ENCODE measurements at regions not wholly inside any gene's neighbourhood (a gene's known extent, or its start where the extent isn't known, plus 50 kb on each side); places are given as distances from the start of the nearest gene placed in this dataset.
"Not testable (repeated sequence)": the region's sequence is repeated elsewhere in the genome, so short reads cannot be mapped to it uniquely, and the experiment has no call there.

- DNase-seq, result not testable (repeated sequence)
These were observed 93.2 kb upstream of the GRIN2A start for GRCh38 chr16:10275214-10275996.

GRCh38 chr16:10277597-10277996 is 95.4 kb upstream of the GRIN2A start:
- no peak for DNase-seq

GRCh38 chr16:10280262-10281170 is 98.3 kb upstream of the GRIN2A start:
- DNase-seq, result no peak

GRCh38 chr16:10282367-10282766 is 100.1 kb upstream of the GRIN2A start:
- DNase-seq, result no peak

- DNase-seq, result not testable (repeated sequence)
These were observed 101.0 kb upstream of the GRIN2A start for GRCh38 chr16:10283246-10283645.

DNA sequence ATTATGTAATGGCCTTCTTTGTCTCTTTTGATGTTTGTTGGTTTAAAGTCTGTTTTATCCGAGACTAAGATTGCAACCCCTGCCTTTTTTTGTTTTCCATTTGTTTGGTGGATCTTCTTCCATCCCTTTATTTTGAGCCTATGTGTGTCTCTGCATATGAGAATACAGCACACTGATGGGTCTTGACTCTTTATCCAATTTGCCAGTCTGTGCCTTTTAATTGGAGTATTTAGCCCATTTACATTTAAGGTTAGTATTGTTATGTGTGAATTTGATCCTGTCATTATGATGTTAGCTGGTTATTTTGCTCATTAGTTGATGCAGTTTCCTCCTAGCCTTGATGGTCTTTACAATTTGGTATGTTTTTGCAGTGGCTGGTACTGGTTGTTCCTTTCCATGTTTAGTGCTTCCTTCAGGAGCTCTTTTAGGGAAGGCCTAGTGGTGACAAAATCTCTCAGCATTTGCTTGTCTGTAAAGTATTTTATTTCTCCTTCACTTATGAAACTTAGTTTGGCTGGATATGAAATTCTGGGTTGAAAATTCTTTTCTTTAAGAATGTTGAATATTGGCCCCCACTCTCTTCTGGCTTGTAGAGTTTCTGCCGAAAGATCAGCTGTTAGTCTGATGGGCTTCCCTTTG is 95.3 kb upstream of the ATF7IP2 start:
- DNase-seq, result not testable (repeated sequence)

DNA sequence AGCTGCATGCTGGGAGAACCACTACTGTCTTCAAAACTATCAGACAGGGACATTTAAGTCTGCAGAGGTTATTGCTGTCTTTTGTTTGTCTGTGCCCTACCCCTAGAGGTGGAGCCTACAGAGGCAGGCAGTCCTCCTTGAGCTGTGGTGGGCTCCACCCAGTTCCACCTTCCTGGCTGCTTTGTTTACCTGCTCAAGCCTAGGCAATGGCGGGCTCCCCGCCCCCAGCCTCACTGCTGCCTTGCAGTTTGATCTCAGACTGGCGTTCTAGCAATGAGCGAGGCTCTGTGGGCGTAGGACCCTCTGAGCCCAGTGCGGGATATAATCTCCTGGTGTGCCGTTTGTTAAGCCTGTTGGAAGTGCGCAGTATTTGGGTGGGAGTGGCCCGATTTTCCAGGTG is 93.7 kb upstream of the ATF7IP2 start:
- DNase-seq, result not testable (repeated sequence)

DNA sequence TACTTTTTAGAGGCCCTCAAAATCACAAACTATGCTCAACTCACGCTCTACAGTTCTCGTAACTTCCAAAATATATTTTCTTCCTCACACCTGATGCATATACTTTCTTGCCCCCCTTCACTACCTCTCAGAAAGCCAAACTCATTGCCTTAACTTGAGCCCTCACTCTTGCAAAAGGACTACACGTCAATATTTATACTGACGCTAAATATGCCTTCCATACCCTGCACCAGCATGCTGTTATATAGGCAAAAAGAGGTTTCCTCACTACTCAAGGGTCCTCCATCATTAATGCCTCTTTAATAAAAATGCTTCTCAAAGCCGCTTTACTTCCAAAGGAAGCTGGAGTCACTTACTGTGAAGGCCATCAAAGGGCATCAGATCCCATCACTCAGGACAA is 92.9 kb upstream of the ATF7IP2 start:
- DNase-seq, result not testable (repeated sequence)

GRCh38 chr16:10294153-10294552 is 91.7 kb upstream of the ATF7IP2 start:
- not testable (repeated sequence) for DNase-seq

DNA sequence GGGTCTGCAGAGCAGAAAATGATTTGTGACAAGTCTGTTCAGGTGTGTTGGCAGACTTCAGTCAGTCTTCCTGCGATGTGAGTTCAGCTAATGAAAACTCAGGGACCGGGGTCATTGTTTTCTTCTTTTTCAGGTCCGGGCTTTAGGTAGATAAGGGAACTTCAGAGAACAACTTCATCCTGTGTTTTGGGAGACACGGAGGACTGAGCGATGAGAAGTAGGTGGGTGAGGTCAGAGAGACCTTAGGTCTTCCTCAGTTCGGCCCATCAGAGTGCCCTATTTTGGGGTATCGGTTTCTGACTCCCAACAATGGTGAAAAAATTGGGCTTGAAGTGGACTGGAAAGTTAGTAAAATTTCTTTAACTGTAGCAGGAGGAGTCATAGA is 88.9 kb upstream of the ATF7IP2 start:
- DNase-seq, result no peak

DNA sequence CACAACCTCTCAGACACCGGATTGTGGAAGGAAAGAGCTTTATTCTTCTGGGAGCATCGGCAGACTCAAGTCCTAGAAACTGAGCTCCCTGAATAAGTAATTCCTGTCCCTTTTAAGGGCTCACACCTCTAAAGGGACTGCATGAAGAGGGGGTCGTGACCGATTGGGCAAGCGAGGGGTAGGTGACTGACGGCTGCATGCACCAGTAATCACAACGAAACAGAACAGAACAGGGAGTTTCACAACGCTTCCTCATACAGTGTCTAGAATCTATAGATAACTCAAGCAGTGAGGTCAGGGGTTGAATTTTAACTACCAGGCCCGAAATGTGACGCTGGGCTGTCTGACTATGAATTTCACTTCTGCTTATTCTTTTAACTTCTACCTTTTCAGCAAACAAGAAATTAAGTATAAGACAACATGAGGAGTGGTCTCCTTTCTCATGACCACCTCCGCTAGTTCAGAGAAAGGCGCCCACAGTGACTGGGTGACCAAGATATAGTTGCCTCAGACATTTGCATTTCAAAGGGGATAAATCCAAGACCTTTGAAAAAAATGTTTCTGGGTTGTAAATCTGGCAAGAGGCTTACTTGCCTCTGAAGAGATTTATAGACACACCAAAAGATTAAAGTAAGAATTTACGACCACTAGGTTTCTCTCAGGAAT is 88.4 kb upstream of the ATF7IP2 start:
- no peak for DNase-seq

DNA sequence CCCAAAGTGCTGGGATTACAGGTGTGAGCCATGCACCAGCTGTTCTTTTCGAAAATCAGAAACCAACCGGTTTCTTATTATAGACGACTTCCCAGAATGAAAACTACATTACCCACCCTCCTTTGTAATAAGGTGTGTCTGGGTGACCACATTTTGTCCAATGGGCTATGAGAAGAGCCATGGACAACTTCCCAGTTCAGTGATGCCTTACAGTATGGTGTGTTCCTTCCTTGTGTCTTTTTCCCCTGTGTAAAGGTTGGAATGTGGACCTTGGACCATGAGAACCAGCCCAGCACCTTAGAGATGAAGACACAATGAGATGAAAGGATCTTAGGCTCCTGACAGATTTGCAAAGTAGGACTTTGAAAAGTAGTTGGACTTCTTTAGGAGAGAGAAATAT is 85.0 kb upstream of the ATF7IP2 start:
- no peak for DNase-seq

GRCh38 chr16:10301547-10301946 is 84.3 kb upstream of the ATF7IP2 start:
- not testable (repeated sequence) for DNase-seq

DNA sequence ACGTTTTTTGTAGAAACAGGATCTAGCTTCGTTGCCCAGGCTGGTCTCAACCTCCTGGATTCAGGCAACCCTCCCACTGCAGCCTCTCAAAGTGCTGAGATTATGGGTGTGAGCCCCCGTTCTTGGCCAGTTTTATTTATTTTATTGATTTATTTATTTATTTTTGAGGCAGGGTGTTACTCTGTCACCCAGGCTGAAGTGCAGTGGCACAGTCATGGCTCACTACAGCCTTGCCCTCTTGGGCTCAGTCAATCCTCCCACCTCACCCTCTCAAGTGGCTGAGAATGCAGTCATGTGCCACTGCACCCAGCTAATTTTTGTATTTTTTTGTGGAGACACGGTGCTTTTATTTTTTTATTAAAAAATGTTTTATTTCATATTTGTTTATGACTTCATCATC is 79.9 kb upstream of the ATF7IP2 start:
- no peak for DNase-seq

GRCh38 chr16:10308305-10309193 is 77.3 kb upstream of the ATF7IP2 start:
- no peak for DNase-seq

DNA sequence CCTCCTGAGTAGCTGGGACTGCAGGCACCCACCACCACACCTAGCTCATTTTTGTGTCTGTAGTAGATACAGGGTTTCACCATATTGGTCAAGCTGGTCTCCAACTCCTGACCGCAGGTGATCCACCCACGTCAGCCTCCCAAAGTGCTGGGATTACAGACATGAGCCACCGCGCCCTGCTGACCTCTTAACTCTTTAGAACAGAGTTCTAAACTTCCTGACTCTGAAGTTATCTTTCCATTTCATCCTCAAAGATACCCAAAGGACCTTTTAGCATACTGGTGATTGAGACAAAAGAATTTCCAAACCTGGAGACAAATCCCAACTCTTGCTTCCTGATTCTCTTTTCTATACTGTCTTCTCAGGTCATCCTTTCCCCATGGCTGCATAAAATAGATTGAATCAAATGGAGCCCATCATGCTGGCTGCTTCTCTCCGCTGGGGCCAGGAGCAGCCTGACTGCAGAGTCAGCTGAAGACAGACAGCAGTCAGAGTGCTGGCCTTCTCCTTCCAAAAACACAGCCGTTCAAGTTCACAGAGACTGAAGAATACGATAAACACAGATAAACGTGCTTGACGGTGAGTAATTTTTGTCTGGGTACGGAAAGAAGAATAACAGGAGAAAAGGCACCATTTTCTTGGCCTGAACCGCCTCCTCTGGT is 76.5 kb upstream of the ATF7IP2 start:
- no peak for DNase-seq

DNA sequence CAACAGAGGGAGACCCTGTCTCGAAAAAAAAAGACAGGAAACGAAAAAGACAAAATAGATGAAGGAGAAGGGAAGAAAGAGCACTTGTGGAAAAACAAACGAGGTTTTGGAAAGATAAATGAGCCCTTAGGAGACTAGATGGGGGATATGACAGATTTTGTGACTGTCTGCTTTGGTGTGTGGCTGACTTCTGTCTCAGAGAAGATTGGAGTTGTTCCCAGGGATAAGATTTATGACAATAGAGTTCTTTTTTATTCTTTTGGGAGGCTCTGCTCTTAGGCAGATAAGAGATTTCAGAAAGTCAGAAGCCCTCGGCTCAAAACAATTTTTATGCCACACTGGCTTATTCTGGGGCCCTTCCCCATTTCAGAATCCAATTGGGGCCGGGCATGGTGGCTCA is 73.9 kb upstream of the ATF7IP2 start:
- DNase-seq, result no peak

DNA sequence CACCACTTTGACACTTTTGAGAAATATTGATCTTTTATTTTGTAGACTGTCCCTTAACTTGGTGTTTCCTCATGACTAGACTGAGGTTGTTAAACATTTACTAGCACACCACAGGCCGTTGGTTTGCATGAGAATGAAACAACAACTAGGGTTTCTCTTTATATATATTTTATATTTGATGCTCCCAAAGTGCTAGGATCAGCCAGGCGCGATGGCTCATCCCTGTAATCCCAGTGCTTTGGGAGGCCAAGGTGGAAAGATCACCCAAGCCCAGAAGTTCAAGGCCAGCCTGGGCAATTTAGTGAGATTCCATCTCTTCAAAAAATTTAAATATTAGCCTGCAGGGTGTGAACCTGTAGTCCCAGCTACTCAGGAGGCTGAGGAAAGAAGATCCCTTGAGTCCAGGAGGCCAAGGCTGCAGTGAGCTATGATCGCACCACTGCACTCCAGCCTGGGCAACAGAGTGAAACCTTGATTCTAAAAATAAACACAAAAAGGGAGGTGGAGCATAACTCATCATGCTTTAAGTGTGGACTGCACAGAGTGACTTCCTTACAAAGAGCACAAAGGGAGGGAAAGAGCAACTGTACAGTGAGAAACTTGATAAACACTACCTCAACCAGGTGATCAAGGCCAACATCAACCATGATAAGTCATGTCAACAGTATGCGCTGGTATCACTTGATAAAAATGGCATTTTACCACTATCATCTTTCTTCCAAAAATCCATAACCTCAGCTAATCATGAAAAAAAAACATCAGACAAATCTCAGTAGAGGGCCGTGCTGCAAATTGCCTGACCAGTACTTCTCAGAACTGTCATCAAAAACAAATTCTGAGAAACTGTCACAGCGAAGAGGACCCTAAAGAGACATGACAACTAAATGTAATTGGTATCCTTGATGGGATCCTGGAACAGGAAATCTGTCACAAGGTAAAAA is 72.8 kb upstream of the ATF7IP2 start:
- DNase-seq, result no peak

GRCh38 chr16:10314317-10314716 is 71.5 kb upstream of the ATF7IP2 start:
- DNase-seq, result no peak

DNA sequence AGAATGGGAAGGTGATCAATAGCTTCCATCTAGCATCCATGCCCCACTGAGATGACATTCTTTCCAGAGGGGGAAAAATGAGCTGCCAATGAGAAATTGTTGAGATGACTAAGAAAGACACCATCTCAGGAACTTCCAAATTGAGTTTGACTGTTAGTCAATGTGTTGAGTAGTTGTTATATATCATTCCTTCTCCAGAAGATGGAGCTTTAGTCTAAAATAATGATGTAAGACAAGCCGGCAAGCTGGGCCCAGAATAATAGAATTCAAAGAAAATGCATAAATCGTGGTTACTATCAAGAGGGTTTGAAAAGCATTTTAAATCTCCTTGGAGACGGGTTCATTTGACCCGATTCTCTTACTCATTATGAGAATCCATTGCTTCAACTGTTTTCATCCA is 71.0 kb upstream of the ATF7IP2 start:
- peak; percentile 20 for DNase-seq

All from fibroblast of skin of abdomen (primary cell).